HepG2 (cell line): ENCODE measurements at regions not wholly inside any gene's neighbourhood (a gene's known extent, or its start where the extent isn't known, plus 50 kb on each side); places are given as distances from the start of the nearest gene placed in this dataset.

Source experiments
- ATAC-seq: fragments of 200-7000 bp; cut with Tn5 transposase; 3 replicates; pipeline ENCODE4 v1.9.1; 2020; ENCODE audit warnings: mild to moderate bottlenecking, moderate library complexity
- BruUV-seq: library from RNA; stranded (reverse); fragments of 400-500 nt; replicated peaks from 2 replicates; lab custom pipeline; 2021; lab: Mats Ljungman, UMichigan
- CTCF ChIA-PET: fragments of 300-600 bp; formaldehyde crosslinking; extraction: SDS; loops from one replicate; lab custom pipeline; 2021; ENCODE audit warnings: low total read pairs, inconsistent platforms, low intra/inter-chr PET ratio; lab: Yijun Ruan, JAX
- POLR2A ChIA-PET: fragments of 350-600 bp; sonication (Branson Sonifier 250); formaldehyde crosslinking; loops from one replicate; lab custom pipeline; 2020; ENCODE audit warnings: antibody characterized with exemption, inconsistent platforms; lab: Yijun Ruan, JAX
- DNase-seq: peaks from one replicate; pipeline ENCODE4 v3.0.0-alpha.2; 2015; ENCODE audit warnings: low spot score
- FAIRE-seq: peaks from 3 replicates; lab custom pipeline; 2011; peaks lifted over from hg19 to GRCh38; lab: Jason Lieb, UNC
- H2AFZ ChIP-seq: one replicate; pipeline ENCODE4 v1.6.1; 2011; ENCODE audit warnings: low read length, inconsistent platforms
- H3K27ac ChIP-seq: fragments of 300-600 bp; 3 replicates; pipeline ENCODE4 v1.8.0; 2011; ENCODE audit warnings: mixed run types, mild to moderate bottlenecking, mixed read lengths, low read length, inconsistent platforms; ENCODE audit not compliant: insufficient read depth; ENCODE audit errors: extremely low read length
- H3K27me3 ChIP-seq, 2 experiments: fragments of 200-600 bp in 1 of 2; 2 replicates in 1 of 2; 3 replicates in 1 of 2; pipeline versions ENCODE4 v1.6.0 to v1.8.0; 2011; ENCODE audit warnings: low read length in 2 of 2, mild to moderate bottlenecking in 2 of 2, moderate library complexity in 2 of 2, inconsistent platforms in 1 of 2; ENCODE audit not compliant: insufficient read depth in 2 of 2, control insufficient read depth in 1 of 2
- H3K36me3 ChIP-seq, 2 experiments: fragments of 200-600 bp in 1 of 2; replicated peaks in 1 of 2; 2 replicates in 1 of 2; 3 replicates in 1 of 2; pipeline versions ENCODE4 v1.5.1 to v1.8.0; 2011; ENCODE audit warnings: low read length in 2 of 2, inconsistent platforms in 1 of 2; ENCODE audit not compliant: insufficient read depth in 2 of 2, control insufficient read depth in 1 of 2
- H3K4me1 ChIP-seq: 2 replicates; pipeline ENCODE4 v1.5.1; 2012; ENCODE audit warnings: low read length, inconsistent platforms; ENCODE audit not compliant: insufficient read depth
- H3K4me2 ChIP-seq: 2 replicates; pipeline ENCODE4 v1.6.0; 2011; ENCODE audit warnings: low read depth, low read length, inconsistent platforms
- H3K4me3 ChIP-seq, 3 experiments: fragments of 200-600 bp in 1 of 3; sonication (generic), shearing (Covaris generic) in 1 of 3; replicated peaks in 1 of 3; 2 replicates each; pipeline ENCODE4 v1.5.1; 2011 to 2016; ENCODE audit warnings: low read length in 3 of 3, inconsistent platforms in 2 of 3, low read depth in 2 of 3, mild to moderate bottlenecking in 2 of 3, control low read depth in 1 of 3, mixed read lengths in 1 of 3; ENCODE audit not compliant: insufficient read depth in 1 of 3
- H3K79me2 ChIP-seq: one replicate; pipeline ENCODE4 v1.6.1; 2011; ENCODE audit warnings: low read length, inconsistent platforms; ENCODE audit not compliant: insufficient read depth
- H3K9ac ChIP-seq: 2 replicates; pipeline ENCODE4 v1.6.0; 2011; ENCODE audit warnings: mild to moderate bottlenecking, low read depth, low read length, inconsistent platforms; ENCODE audit not compliant: insufficient read depth
- H3K9me3 ChIP-seq: 2 replicates; pipeline ENCODE4 v1.5.1; 2012; ENCODE audit warnings: mild to moderate bottlenecking, low read length
- H4K20me1 ChIP-seq: 2 replicates; pipeline ENCODE4 v1.6.0; 2011; ENCODE audit warnings: inconsistent platforms, mild to moderate bottlenecking, low read length, moderate library complexity; ENCODE audit not compliant: insufficient read depth
- ARHGAP35 ChIP-seq: sonication (generic); formaldehyde crosslinking; IDR thresholded peaks from 2 replicates; pipeline ENCODE4 v1.9.0; 2022; ENCODE audit warnings: mild to moderate bottlenecking, inconsistent platforms, moderate library complexity, missing genetic modification reagents, borderline replicate concordance
- CBX2 ChIP-seq, 2 experiments: fragments of 200-600 bp in 1 of 2; sonication (generic); formaldehyde crosslinking in 1 of 2; IDR thresholded peaks; 2 replicates each; pipeline versions ENCODE4 v1.7.0 to v1.8.1; 2018 to 2022; ENCODE audit warnings: low read depth in 2 of 2, low read length in 1 of 2, mild to moderate bottlenecking in 1 of 2, missing genetic modification reagents in 1 of 2
- DNMT1 ChIP-seq: sonication (generic); formaldehyde crosslinking; IDR thresholded peaks from 2 replicates; pipeline ENCODE4 v1.5.1; 2020; ENCODE audit warnings: mild to moderate bottlenecking, missing genetic modification reagents
- HOXA3 ChIP-seq: sonication (generic); formaldehyde crosslinking; IDR thresholded peaks from 2 replicates; pipeline ENCODE4 v1.5.0; 2020; ENCODE audit warnings: missing genetic modification reagents
- MAFF ChIP-seq: IDR thresholded peaks from 2 replicates; pipeline ENCODE4 v1.6.1; 2011; ENCODE audit warnings: low read depth, low read length, improper control_type of control experiment
- MAFK ChIP-seq, 2 experiments: IDR thresholded peaks in 1 of 2; conservative IDR thresholded peaks in 1 of 2; 2 replicates each; pipeline ENCODE4 v1.6.1; 2011; ENCODE audit warnings: improper control_type of control experiment in 2 of 2, low read length in 2 of 2
- MIER3 ChIP-seq: IDR thresholded peaks from 2 replicates; pipeline ENCODE4 v1.6.1; 2016; ENCODE audit warnings: missing compliant biosample characterization, borderline replicate concordance
- NCOA5 ChIP-seq: sonication (generic); formaldehyde crosslinking; IDR thresholded peaks from 2 replicates; pipeline ENCODE4 v1.4.0; 2020; ENCODE audit warnings: missing genetic modification reagents
- NCOR1 ChIP-seq: fragments of 200-600 bp; sonication (generic); IDR thresholded peaks from 2 replicates; pipeline ENCODE4 v1.7.0; 2017; ENCODE audit warnings: antibody characterized with exemption, low read length, borderline replicate concordance
- NFIC ChIP-seq: IDR thresholded peaks from 2 replicates; pipeline ENCODE4 v1.6.1; 2012; ENCODE audit warnings: mild to moderate bottlenecking, low read length, inconsistent platforms
- SP140L ChIP-seq: sonication (generic); formaldehyde crosslinking; IDR thresholded peaks from 2 replicates; pipeline ENCODE4 v1.4.0; 2020; ENCODE audit warnings: missing genetic modification reagents, borderline replicate concordance
- STAG1 ChIP-seq: sonication (generic); formaldehyde crosslinking; IDR thresholded peaks from 2 replicates; pipeline ENCODE4 v1.4.0; 2020; ENCODE audit warnings: missing genetic modification reagents
- XBP1 ChIP-seq: sonication (generic); formaldehyde crosslinking; IDR thresholded peaks from 2 replicates; pipeline ENCODE4 v1.5.0; 2020; ENCODE audit warnings: missing genetic modification reagents
- ZNF672 ChIP-seq: sonication (generic); formaldehyde crosslinking; IDR thresholded peaks from 2 replicates; pipeline ENCODE4 v1.8.1; 2022; ENCODE audit warnings: missing genetic modification reagents
- ZNF724P ChIP-seq: sonication (generic); formaldehyde crosslinking; IDR thresholded peaks from 2 replicates; pipeline ENCODE4 v1.8.0; 2022; ENCODE audit warnings: missing genetic modification reagents, borderline replicate concordance
- ZNF780A ChIP-seq: sonication (generic); formaldehyde crosslinking; IDR thresholded peaks from 2 replicates; pipeline ENCODE4 v1.8.0; 2022; ENCODE audit warnings: mild to moderate bottlenecking, missing genetic modification reagents, moderate library complexity
- WGBS: methylation state at CpG from one replicate; pipeline ENCODE4 v1.1.6; 2017; ENCODE audit warnings: low lambda C conversion rate; 5-methylcytosine and 5-hydroxymethylcytosine counted together
- in situ Hi-C: cut with HindIII; loops from 2 replicates; pipeline ENCODE4 v1.10.0; 2017; ENCODE audit warnings: low pct_unique_long_range_greater_than_20kb; ENCODE audit not compliant: extremely low pct_ligation_motif_present
- intact Hi-C: fragments of 100-400 bp; cut with micrococcal nuclease; formaldehyde crosslinking; loops from one replicate; pipeline ENCODE4 v1.10.0; 2022; ENCODE audit not compliant: unreplicated experiment
- TF ChIP-seq, protein P1 (sequence below): sonication (generic); formaldehyde crosslinking; IDR thresholded peaks from 2 replicates; pipeline ENCODE4 v1.4.0; 2020; ENCODE audit warnings: missing genetic modification reagents, mild to moderate bottlenecking, borderline replicate concordance
- TF ChIP-seq, protein P2 (sequence below): sonication (generic); formaldehyde crosslinking; IDR thresholded peaks from 2 replicates; pipeline ENCODE4 v1.8.0; 2022; ENCODE audit warnings: missing genetic modification reagents, mild to moderate bottlenecking, borderline replicate concordance

DNA sequence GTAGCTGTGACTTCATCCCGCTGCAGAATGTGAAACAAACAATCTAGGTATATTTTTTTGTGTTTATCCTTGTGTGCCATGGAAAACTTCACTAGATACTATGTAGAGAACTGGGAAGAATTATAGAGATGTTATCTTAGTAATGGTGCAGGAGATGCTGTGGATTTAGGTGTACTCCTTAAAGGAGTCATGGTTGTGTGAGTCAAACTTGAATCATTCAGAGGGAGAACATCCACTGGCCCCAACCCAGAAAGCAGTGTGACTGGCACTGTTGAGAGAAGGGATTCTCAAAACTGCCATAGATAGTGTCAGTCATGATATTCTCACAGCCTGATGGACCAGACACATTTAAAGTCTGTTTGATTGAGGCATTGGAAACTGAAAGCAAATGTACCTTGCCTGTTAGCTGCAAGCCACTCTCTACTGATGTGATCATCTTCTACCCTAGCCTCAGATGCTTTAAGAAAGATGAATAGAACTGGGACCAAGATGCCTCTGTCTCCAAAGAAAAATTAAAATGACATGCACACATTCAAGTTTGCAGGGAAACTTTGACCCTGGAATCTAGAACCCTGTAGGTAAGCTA lies 754.6 kb downstream of the MRPL39 start (continued):
- TF ChIP-seq, protein P1, sequence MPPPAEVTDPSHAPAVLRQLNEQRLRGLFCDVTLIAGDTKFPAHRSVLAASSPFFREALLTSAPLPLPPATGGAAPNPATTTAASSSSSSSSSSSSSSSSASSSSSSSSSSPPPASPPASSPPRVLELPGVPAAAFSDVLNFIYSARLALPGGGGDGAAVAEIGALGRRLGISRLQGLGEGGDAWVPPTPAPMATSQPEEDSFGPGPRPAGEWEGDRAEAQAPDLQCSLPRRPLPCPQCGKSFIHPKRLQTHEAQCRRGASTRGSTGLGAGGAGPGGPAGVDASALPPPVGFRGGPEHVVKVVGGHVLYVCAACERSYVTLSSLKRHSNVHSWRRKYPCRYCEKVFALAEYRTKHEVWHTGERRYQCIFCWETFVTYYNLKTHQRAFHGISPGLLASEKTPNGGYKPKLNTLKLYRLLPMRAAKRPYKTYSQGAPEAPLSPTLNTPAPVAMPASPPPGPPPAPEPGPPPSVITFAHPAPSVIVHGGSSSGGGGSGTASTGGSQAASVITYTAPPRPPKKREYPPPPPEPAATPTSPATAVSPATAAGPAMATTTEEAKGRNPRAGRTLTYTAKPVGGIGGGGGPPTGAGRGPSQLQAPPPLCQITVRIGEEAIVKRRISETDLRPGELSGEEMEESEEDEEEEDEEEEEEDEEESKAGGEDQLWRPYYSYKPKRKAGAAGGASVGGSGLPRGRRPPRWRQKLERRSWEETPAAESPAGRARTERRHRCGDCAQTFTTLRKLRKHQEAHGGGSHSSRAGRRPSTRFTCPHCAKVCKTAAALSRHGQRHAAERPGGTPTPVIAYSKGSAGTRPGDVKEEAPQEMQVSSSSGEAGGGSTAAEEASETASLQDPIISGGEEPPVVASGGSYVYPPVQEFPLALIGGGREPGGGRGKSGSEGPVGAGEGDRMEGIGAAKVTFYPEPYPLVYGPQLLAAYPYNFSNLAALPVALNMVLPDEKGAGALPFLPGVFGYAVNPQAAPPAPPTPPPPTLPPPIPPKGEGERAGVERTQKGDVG (CRISPR knock-in tag): no peak
- TF ChIP-seq MIER3 (CRISPR knock-in tag): no peak

GRCh38 chr21:24850121-24850520 lies 757.2 kb downstream of the MRPL39 start:
- POLR2A ChIA-PET: no interaction called here

More at GRCh38 chr21:24850121-24850520, 757.2 kb downstream of the MRPL39 start:
- H3K27ac ChIP-seq: no peak overlapping the region
- BruUV-seq: no TSS peak
- no peaks in the 10 kb centered on the region for H3K79me2 ChIP-seq
- no peak overlapping the region for H3K4me2 ChIP-seq
- H3K27me3 ChIP-seq: no peaks in the 10 kb centered on the region
- CTCF ChIA-PET: no interaction called here
- ATAC-seq (no peak), FAIRE-seq (no peak), DNase-seq (no peak)
- TF ChIP-seq XBP1 (CRISPR knock-in tag) (no peak), HOXA3 (CRISPR knock-in tag) (no peak), MAFF (peak; percentile 79), NFIC (no peak), ARHGAP35 (no peak), DNMT1 (no peak), NCOR1 (no peak), STAG1 (CRISPR knock-in tag) (no peak), SP140L (CRISPR knock-in tag) (no peak), ZNF724P (CRISPR knock-in tag) (no peak), CBX2 (IDR thresholded peaks at IDR 0.05; ENCODE audit: low read depth, low read length) (no peak), CBX2 (CRISPR knock-in tag; IDR thresholded peaks at IDR 0.05; ENCODE audit: low read depth) (no peak), MAFK (conservative IDR thresholded peaks at IDR 0.05 in 1 of 2, IDR thresholded peaks at IDR 0.05 in 1 of 2; ENCODE audit: low read length in 2 of 2) (peak; percentile 79 to 91), NCOA5 (CRISPR knock-in tag) (no peak), ZNF780A (CRISPR knock-in tag) (no peak), ZNF672 (CRISPR knock-in tag) (no peak)
- TF ChIP-seq, protein P2, sequence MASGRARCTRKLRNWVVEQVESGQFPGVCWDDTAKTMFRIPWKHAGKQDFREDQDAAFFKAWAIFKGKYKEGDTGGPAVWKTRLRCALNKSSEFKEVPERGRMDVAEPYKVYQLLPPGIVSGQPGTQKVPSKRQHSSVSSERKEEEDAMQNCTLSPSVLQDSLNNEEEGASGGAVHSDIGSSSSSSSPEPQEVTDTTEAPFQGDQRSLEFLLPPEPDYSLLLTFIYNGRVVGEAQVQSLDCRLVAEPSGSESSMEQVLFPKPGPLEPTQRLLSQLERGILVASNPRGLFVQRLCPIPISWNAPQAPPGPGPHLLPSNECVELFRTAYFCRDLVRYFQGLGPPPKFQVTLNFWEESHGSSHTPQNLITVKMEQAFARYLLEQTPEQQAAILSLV: no peak
- H3K4me1 ChIP-seq: no peaks in the 10 kb centered on the region
- no peak overlapping the region for H2AFZ ChIP-seq
- WGBS: 0% methylated on average over 1 of the region's 1 CpG
- H4K20me1 ChIP-seq: no peaks in the 10 kb centered on the region
- no peak overlapping the region for H3K4me3 ChIP-seq
- in situ Hi-C loops (no loop called here), intact Hi-C loops (no loop called here)
- no peak overlapping the region for H3K9ac ChIP-seq
- H3K36me3 ChIP-seq: no peaks in the 10 kb centered on the region
- H3K9me3 ChIP-seq: peaks cover 86% of the 10 kb centered on the region
